Activated CD8-positive, alpha-beta memory T cell treated with anti-CD3 and anti-CD28 coated beads, Interleukin-2, amount 10 ng/mL, durations not matched to agents 7 days and 5 days (primary cell): ENCODE measurements at regions not wholly inside any gene's neighbourhood (a gene's known extent, or its start where the extent isn't known, plus 50 kb on each side); places are given as distances from the start of the nearest gene placed in this dataset.
A peak's percentile ranks its signal among the peaks of the same experiment; 100 is the strongest.

Experiments used
- ATAC-seq: fragments of 150-1000 bp; cut with Tn5 transposase; one replicate; pipeline ENCODE4 v1.10.0; 2021; ENCODE audit warnings: moderate library complexity
- CTCF ChIA-PET: fragments of 350-600 bp; sonication (Branson Sonifier 250); formaldehyde crosslinking; loops from one replicate; lab custom pipeline; 2021; ENCODE audit warnings: antibody characterized with exemption; lab: Charles Lee
- DNase-seq: peaks from one replicate; pipeline ENCODE4 v3.0.0-alpha.2; 2020
- H3K27ac Mint-ChIP-seq: one replicate; pipeline ENCODE4 v1.8.0; 2021; ENCODE audit warnings: mild to moderate bottlenecking, mixed read lengths
- H3K27me3 Mint-ChIP-seq: one replicate; pipeline ENCODE4 v1.8.0; 2021; ENCODE audit warnings: mixed read lengths
- H3K36me3 Mint-ChIP-seq: one replicate; pipeline ENCODE4 v1.8.0; 2021; ENCODE audit warnings: mild to moderate bottlenecking, mixed read lengths
- H3K4me1 Mint-ChIP-seq: one replicate; pipeline ENCODE4 v1.8.0; 2021; ENCODE audit warnings: mixed read lengths
- H3K4me3 Mint-ChIP-seq: one replicate; pipeline ENCODE4 v1.8.0; 2021; ENCODE audit warnings: mild to moderate bottlenecking, moderate library complexity, mixed read lengths
- H3K9me3 Mint-ChIP-seq: one replicate; pipeline ENCODE4 v1.8.0; 2022; ENCODE audit warnings: low read depth, mixed read lengths

DNA sequence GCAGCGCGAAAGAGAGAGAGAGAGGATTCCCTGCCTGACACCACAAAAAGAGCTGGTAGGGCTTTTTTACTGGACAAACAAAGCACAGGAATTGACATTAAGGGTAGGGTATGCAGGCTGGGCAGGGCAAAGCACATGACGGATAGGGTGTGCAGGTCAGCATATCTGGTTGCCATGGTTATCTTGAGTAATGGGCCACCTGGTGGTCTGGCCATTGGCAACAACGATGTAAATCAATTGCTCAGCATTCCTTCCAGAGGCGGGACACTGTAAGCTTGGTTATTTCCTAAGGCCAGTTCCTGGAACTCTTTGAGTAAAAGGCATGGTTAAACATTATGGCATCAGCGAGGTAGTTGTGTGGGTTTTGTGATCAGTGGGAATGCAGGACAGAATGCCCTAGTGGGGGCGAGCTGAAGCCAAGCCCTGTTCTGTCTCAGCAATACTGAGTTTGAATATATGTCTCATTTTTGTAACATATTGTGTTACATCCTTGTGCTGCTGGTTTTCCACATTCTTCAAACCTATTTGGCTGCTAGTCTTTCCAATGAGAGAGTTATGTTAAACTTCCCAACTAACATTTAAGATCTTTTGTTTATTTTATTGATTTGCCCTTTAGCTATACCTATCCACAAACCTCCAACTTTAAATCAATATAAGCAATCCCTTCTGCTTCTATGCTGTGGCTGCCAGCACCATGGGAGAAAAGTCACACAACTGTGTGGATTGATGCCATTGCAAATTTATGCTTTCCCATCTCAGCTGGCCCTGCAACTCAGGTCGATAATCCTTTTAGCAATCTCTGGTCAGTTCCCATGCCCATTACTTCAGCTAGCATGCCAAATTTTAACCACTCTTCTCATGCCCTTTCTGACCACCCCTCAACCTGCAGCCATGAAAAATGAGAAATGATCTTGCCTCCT is 396.7 kb upstream of the PDE3A start:
- Mint-ChIP-seq H3K27me3 (peaks cover 2% of the 10 kb centered on the region), H3K27ac (no peak overlapping the region), H3K9me3 (no peaks in the 10 kb centered on the region), H3K4me3 (no peak overlapping the region), H3K4me1 (peaks cover 18% of the 10 kb centered on the region), H3K36me3 (no peaks in the 10 kb centered on the region)
- DNase-seq, result no peak
- no peak for ATAC-seq
- CTCF ChIA-PET, result no interaction called here

DNA sequence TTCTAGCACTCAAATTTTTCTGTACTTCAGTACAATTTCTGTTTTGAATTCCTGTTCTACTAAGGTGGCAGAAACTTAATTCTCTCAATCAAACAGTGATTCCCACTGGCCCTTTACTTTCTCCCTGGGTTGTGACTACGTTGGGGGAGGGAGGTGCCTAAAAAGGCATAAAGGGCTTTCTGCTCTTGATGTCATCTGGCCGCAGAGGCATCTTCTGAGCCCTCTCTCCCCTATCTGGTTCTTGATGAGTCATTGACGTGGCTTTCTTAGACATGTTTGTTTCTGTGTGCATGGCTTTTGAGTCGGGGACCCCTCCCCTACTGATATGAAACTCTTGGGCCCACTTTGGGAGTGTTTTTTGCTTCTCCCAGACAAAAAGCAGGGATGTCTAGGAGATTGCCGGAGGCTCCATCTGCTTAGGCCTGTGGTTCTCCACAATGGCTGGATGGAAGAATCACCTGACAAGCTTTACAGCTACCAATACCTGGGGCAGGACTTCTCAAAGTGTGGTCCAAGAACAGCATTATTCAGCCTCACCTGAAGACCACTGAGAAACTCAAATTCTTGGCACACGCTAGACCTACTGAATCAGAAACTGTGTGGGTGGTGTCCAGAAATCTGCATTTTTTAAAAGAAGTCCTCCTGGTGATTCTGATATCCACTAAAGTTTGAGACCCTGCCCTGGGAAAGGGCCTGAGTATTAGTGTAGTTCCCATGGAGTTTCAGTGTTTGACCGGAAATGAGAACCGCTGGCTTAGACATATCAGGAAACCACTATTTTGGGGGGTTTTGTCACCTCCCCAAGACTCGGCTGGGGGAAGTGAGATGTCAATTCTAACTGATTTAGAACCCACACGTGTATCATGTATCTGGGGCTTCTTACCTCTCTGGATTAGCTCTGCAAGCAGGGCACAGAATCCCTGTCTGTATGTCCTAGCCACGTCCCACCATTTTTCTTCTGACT is 395.7 kb upstream of the PDE3A start:
- no peak overlapping the region for H3K27ac Mint-ChIP-seq
- CTCF ChIA-PET, result no interaction called here
- no peaks in the 10 kb centered on the region for H3K9me3 Mint-ChIP-seq
- no peaks in the 10 kb centered on the region for H3K36me3 Mint-ChIP-seq
- ATAC-seq (peak; percentile 71), DNase-seq (peak; percentile 58)
- H3K27me3 Mint-ChIP-seq, result peaks cover under 1% of the 10 kb centered on the region
- H3K4me3 Mint-ChIP-seq, result no peak overlapping the region
- H3K4me1 Mint-ChIP-seq, result peaks cover 18% of the 10 kb centered on the region

DNA sequence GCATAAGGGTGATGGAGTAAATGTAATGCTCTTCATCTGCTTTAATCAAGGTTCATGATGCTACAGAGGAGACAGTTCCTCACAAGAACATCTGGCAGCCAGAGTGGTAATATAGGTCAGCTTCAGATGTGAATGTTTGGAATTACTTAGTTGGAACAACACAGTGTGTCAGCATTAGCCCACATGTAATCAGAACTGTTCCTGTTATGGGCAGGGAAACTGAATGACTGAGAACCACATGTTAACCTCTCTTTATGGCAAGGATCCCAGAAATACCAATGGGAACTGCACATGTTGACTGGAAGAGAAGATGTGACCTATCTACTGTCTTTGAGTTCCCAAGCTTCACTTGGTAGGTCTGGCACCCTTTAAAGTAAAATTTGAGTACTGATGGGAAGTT is 390.1 kb upstream of the PDE3A start:
- no peak overlapping the region for H3K4me3 Mint-ChIP-seq
- no peaks in the 10 kb centered on the region for H3K36me3 Mint-ChIP-seq
- CTCF ChIA-PET, result no interaction called here
- H3K4me1 Mint-ChIP-seq, result peaks cover 4% of the 10 kb centered on the region
- H3K9me3 Mint-ChIP-seq, result no peaks in the 10 kb centered on the region
- no peaks in the 10 kb centered on the region for H3K27me3 Mint-ChIP-seq
- ATAC-seq (no peak), DNase-seq (no peak)
- H3K27ac Mint-ChIP-seq, result no peak overlapping the region

DNA sequence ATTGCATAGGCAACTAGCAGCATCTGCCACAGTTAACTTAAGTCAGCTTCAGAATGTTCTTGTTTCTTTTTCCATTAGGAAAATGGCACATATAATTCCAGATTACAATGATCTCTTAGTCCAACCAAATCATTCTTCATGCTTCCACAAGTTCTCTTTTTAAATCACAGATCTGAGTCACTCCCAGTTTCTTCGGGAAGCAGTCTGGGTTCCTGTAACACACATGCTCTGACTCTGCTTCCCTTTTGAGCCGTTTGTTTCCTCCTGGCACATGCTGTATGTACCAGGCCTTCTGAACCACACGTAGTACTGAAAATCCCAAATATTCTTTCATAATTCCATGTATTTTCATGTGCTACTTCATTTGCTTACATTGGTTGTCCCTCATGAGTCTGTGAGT is 388.8 kb upstream of the PDE3A start:
- H3K36me3 Mint-ChIP-seq, result no peaks in the 10 kb centered on the region
- H3K27me3 Mint-ChIP-seq, result no peaks in the 10 kb centered on the region
- ATAC-seq (no peak), DNase-seq (no peak)
- CTCF ChIA-PET, result no interaction called here
- H3K4me3 Mint-ChIP-seq, result no peak overlapping the region
- H3K9me3 Mint-ChIP-seq, result no peaks in the 10 kb centered on the region
- no peak overlapping the region for H3K27ac Mint-ChIP-seq
- no peaks in the 10 kb centered on the region for H3K4me1 Mint-ChIP-seq

DNA sequence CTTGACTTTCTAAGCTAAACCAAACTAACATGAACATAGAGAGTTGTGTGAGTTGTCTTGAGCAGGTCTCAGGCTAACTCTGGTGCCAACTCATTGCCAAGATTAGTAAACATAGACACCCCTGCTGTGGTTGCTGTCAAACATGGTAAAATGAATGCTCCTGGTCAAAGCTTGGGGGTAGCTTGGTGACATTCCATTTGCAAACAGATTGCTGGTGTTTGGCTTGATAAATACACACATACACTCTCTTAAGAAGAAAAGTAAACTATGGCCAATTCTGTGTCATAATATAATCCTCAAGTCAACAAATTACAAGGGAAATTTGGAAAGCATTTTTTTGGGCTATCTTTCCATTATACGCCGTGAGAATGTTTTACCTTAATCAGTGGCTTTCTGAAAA is 386.4 kb upstream of the PDE3A start:
- H3K9me3 Mint-ChIP-seq, result no peaks in the 10 kb centered on the region
- H3K4me3 Mint-ChIP-seq, result no peak overlapping the region
- ATAC-seq (no peak), DNase-seq (no peak)
- H3K36me3 Mint-ChIP-seq, result no peaks in the 10 kb centered on the region
- no peak overlapping the region for H3K27ac Mint-ChIP-seq
- H3K27me3 Mint-ChIP-seq, result no peaks in the 10 kb centered on the region
- CTCF ChIA-PET, result no interaction called here
- H3K4me1 Mint-ChIP-seq, result no peaks in the 10 kb centered on the region

DNA sequence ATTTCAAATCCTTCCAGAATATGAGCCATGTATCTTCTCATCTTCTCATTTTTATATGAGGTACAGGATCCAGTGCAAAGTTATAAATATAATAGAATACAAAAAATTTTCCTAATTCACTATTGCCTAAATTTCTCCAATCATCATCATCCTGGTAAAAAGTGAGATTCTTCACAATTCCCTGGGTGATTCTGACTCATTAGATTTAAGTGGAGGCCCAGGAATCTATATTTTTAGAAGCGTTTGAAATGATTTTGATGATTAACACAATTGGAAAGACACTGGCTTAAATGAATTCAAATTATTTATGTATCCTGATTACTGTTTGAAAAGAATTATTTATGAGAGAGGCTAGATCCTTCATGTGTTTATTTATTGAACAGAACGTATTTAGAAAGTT is 380.3 kb upstream of the PDE3A start:
- Mint-ChIP-seq H3K9me3 (no peaks in the 10 kb centered on the region), H3K36me3 (no peaks in the 10 kb centered on the region), H3K27me3 (no peaks in the 10 kb centered on the region), H3K4me3 (no peak overlapping the region), H3K27ac (no peak overlapping the region), H3K4me1 (no peaks in the 10 kb centered on the region)
- no peak for DNase-seq
- no peak for ATAC-seq
- CTCF ChIA-PET, result no interaction called here

DNA sequence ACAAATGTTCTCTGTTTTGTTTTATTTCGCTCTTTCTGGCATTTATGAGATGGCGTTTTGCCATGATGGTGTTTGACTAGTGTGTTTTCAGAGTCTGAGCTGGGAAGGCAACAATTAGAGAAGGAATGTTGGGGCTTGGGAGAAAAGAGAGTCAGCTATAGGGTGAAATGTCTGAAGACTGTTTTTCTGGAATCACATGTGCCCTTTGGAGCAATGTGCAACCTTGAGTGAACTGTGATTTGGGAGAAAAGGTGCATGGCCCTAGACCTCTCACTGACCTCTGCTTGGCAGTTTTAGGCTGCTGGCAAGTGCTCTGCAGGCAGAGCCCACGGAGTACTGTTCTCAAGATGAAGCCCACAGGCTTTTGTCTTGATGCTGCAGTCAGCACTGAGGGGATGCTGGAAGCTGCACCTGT is 379.9 kb upstream of the PDE3A start:
- Mint-ChIP-seq H3K4me1 (no peaks in the 10 kb centered on the region), H3K36me3 (no peaks in the 10 kb centered on the region), H3K27ac (no peak overlapping the region), H3K27me3 (no peaks in the 10 kb centered on the region), H3K9me3 (no peaks in the 10 kb centered on the region), H3K4me3 (no peak overlapping the region)
- no peak for DNase-seq
- no peak for ATAC-seq
- CTCF ChIA-PET, result no interaction called here

DNA sequence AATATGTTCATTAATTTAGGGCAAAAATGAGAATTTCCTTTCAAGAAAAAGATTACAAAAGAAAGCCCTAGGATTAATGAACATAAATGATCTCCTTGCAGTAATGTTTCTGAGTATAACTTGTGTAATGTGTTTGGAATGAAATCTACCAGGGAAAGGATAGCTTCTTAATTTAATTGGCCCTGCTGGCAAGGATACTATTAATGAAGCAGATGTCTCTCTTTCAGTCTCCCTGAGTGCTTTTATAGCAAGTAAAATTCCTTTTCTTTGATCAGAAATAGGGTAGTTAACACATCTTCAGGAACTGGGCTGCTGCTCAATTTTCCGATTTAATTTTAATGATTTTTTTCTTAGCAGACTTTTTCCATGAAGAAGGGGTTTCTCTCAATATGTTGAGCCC is 379.4 kb upstream of the PDE3A start:
- Mint-ChIP-seq H3K4me3 (no peak overlapping the region), H3K27ac (no peak overlapping the region), H3K36me3 (no peaks in the 10 kb centered on the region), H3K27me3 (no peaks in the 10 kb centered on the region), H3K4me1 (no peaks in the 10 kb centered on the region), H3K9me3 (no peaks in the 10 kb centered on the region)
- DNase-seq, result no peak
- CTCF ChIA-PET, result no interaction called here
- no peak for ATAC-seq

DNA sequence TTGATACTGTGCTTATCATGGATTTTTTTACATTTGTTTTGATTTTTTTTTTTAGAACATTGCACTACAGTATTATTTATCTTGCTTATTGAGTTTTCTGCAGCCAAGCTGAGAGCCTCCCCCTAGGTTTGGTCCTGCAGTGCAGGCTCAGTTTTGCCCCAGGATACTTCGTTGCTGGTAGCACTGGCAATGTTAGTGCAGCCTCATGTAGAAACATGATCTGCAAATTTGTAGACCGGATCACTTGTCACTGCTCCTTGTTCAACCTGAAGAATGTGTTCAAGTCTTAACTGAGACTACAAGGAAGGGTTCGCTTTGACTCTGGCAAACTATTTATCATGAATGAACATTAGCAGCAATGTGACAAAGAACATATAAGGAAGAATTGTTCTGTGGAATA is 377.2 kb upstream of the PDE3A start:
- no peaks in the 10 kb centered on the region for H3K9me3 Mint-ChIP-seq
- DNase-seq (no peak), ATAC-seq (no peak)
- H3K27me3 Mint-ChIP-seq, result no peaks in the 10 kb centered on the region
- H3K36me3 Mint-ChIP-seq, result no peaks in the 10 kb centered on the region
- no peak overlapping the region for H3K27ac Mint-ChIP-seq
- no peak overlapping the region for H3K4me3 Mint-ChIP-seq
- H3K4me1 Mint-ChIP-seq, result no peaks in the 10 kb centered on the region
- CTCF ChIA-PET, result no interaction called here

DNA sequence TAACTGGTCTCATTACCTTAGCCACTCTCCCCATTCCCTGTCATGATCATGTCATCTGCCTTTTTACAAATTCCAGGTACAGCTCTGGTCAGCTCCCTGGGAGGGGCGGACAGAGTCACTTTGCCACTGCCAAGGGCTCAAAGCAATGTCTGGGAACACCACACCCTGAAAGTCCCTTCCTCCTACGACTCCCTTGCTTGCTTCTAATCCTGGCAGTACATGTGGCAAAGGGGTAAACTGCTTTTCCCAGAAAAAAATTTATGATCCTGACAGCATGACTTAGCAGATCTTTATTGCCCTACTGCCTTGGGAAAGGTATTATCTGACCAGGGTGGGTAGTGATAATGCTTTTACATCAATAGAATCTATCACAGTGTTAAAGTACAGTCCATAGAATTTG is 376.0 kb upstream of the PDE3A start:
- Mint-ChIP-seq H3K27ac (no peak overlapping the region), H3K9me3 (no peaks in the 10 kb centered on the region), H3K4me1 (no peaks in the 10 kb centered on the region), H3K4me3 (no peak overlapping the region), H3K27me3 (no peaks in the 10 kb centered on the region), H3K36me3 (no peaks in the 10 kb centered on the region)
- DNase-seq, result no peak
- ATAC-seq, result no peak
- CTCF ChIA-PET, result no interaction called here

DNA sequence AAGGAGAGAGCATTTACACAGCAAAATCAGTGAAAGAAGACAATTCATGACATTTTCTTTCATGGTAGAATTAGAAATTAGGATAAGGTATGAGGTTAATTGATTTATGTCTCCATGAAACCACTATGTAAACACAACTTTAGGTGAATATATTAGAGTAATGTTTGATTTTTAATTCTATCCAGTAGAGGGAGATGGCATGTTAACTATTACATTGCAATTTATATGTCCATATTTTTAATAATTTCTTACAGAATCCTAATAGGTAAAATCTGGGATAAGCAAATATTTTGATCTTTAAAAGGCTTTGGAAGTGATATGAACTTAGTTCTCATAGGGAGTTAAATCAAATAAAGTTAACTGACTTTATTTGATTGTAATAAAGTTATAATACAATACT is 373.4 kb upstream of the PDE3A start:
- CTCF ChIA-PET, result no interaction called here

DNA sequence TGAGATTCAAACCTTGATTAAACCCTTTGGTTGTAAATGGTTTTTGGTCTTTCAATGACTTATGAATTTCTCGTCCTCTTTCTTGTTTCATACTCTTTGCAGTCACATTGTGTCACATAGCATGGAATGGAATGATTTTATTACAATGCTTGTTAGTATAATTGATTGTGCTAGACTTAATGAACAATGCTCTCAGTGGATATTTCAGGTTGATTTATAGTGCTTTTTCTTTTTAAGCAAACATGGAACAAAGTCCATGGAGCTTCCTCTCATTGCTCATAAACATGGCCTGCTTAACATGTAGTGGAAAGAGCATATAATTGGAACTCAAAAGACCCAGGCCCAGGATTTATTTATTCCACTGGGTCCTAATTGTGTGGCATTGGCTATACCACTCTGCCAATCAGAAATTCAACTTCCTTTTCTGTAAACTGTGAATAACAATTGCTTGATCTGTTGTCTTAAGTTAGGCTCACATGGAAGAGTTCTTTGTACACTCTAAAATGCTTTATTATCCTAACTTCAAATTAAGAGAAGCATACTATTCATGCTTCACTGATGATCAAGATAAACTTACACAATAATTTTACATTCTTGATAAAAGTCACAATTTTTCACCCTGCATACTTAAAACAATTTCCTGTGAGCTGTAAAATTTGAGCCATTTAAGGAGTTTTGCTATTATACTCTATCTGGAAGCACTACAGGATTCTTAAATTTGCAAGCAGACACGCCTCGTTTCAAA is 370.5 kb upstream of the PDE3A start:
- ATAC-seq (no peak), DNase-seq (no peak)
- Mint-ChIP-seq H3K9me3 (no peaks in the 10 kb centered on the region), H3K27ac (no peak overlapping the region), H3K4me3 (no peak overlapping the region), H3K36me3 (no peaks in the 10 kb centered on the region), H3K4me1 (no peaks in the 10 kb centered on the region), H3K27me3 (no peaks in the 10 kb centered on the region)
- CTCF ChIA-PET, result no interaction called here

More for the DNA sequence above, 373.4 kb upstream of the PDE3A start:
- H3K27me3 Mint-ChIP-seq, result no peaks in the 10 kb centered on the region
- H3K4me3 Mint-ChIP-seq, result no peak overlapping the region
- H3K4me1 Mint-ChIP-seq, result no peaks in the 10 kb centered on the region
- ATAC-seq (no peak), DNase-seq (no peak)
- no peaks in the 10 kb centered on the region for H3K36me3 Mint-ChIP-seq
- no peak overlapping the region for H3K27ac Mint-ChIP-seq
- H3K9me3 Mint-ChIP-seq, result no peaks in the 10 kb centered on the region

DNA sequence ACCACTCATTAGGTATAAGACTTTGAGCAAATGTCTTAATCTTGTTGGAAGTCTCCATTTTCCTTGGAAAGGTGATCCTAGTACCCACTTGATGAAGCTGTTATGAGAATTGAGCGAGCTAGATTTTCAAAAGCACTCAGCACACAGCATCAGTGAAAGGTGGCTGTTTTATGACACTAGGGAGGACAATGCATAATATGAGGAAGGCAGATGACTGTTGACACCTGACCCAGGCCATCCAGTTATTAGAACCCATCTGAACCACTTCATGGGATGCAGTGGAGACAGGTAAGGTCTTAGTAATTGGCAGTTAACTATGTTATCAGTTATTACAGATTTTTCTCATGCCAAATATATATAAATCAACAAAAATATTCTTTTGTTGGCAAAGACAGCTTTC is 369.9 kb upstream of the PDE3A start:
- H3K4me3 Mint-ChIP-seq, result no peak overlapping the region
- DNase-seq, result no peak
- no peak overlapping the region for H3K27ac Mint-ChIP-seq
- H3K27me3 Mint-ChIP-seq, result no peaks in the 10 kb centered on the region
- CTCF ChIA-PET, result no interaction called here
- no peaks in the 10 kb centered on the region for H3K9me3 Mint-ChIP-seq
- H3K4me1 Mint-ChIP-seq, result no peaks in the 10 kb centered on the region
- ATAC-seq, result no peak
- no peaks in the 10 kb centered on the region for H3K36me3 Mint-ChIP-seq
